ENCODE measurements at regions not wholly inside any gene's neighbourhood (a gene's known extent, or its start where the extent isn't known, plus 50 kb on each side); places are given as distances from the start of the nearest gene placed in this dataset.

GRCh38 chr18:28523758-28524475 is 347.0 kb upstream of the CDH2 start:
- no peak for DNase-seq

- no peak for DNase-seq
These were observed 345.3 kb upstream of the CDH2 start for GRCh38 chr18:28522236-28522635.

GRCh38 chr18:28519997-28520396 is 343.1 kb upstream of the CDH2 start:
- no peak for DNase-seq

GRCh38 chr18:28514699-28515098 is 337.8 kb upstream of the CDH2 start:
- no peak for DNase-seq

GRCh38 chr18:28512357-28512756 is 335.4 kb upstream of the CDH2 start:
- no peak for DNase-seq

GRCh38 chr18:28511413-28511821 is 334.5 kb upstream of the CDH2 start:
- DNase-seq: no peak

GRCh38 chr18:28510210-28510609 is 333.3 kb upstream of the CDH2 start:
- no peak for DNase-seq

GRCh38 chr18:28504066-28504465 is 327.1 kb upstream of the CDH2 start:
- DNase-seq: no peak

- no peak for DNase-seq
These were observed 317.2 kb upstream of the CDH2 start for GRCh38 chr18:28494151-28494550.

GRCh38 chr18:28485918-28486317 is 309.0 kb upstream of the CDH2 start:
- DNase-seq: no peak

GRCh38 chr18:28485210-28485801 is 308.4 kb upstream of the CDH2 start:
- DNase-seq: no peak

- DNase-seq: no peak
These were observed 301.6 kb upstream of the CDH2 start for GRCh38 chr18:28478531-28478930.

- DNase-seq: no peak
These were observed 299.4 kb upstream of the CDH2 start for GRCh38 chr18:28476302-28476701.

- DNase-seq: no peak
These were observed 293.0 kb upstream of the CDH2 start for GRCh38 chr18:28469946-28470345.

- no peak for DNase-seq
These were observed 292.0 kb upstream of the CDH2 start for GRCh38 chr18:28468901-28469300.

- no peak for DNase-seq
These were observed 289.3 kb upstream of the CDH2 start for GRCh38 chr18:28466204-28466603.

- DNase-seq: no peak
These were observed 282.7 kb upstream of the CDH2 start for GRCh38 chr18:28459587-28459986.

- DNase-seq: no peak
These were observed 281.8 kb upstream of the CDH2 start for GRCh38 chr18:28458751-28459150.

- no peak for DNase-seq
These were observed 280.9 kb upstream of the CDH2 start for GRCh38 chr18:28457784-28458183.

- DNase-seq: no peak
These were observed 279.0 kb upstream of the CDH2 start for GRCh38 chr18:28455971-28456370.

- DNase-seq: no peak
These were observed 262.9 kb upstream of the CDH2 start for GRCh38 chr18:28439870-28440269.

GRCh38 chr18:28438381-28438780 is 261.5 kb upstream of the CDH2 start:
- no peak for DNase-seq

- no peak for DNase-seq
These were observed 255.4 kb upstream of the CDH2 start for GRCh38 chr18:28432339-28432738.

- no peak for DNase-seq
These were observed 249.0 kb upstream of the CDH2 start for GRCh38 chr18:28425886-28426285.

GRCh38 chr18:28422577-28422976 is 245.6 kb upstream of the CDH2 start:
- no peak for DNase-seq
